ENCODE measurements at regions not wholly inside any gene's neighbourhood (a gene's known extent, or its start where the extent isn't known, plus 50 kb on each side); places are given as distances from the start of the nearest gene placed in this dataset.

DNA sequence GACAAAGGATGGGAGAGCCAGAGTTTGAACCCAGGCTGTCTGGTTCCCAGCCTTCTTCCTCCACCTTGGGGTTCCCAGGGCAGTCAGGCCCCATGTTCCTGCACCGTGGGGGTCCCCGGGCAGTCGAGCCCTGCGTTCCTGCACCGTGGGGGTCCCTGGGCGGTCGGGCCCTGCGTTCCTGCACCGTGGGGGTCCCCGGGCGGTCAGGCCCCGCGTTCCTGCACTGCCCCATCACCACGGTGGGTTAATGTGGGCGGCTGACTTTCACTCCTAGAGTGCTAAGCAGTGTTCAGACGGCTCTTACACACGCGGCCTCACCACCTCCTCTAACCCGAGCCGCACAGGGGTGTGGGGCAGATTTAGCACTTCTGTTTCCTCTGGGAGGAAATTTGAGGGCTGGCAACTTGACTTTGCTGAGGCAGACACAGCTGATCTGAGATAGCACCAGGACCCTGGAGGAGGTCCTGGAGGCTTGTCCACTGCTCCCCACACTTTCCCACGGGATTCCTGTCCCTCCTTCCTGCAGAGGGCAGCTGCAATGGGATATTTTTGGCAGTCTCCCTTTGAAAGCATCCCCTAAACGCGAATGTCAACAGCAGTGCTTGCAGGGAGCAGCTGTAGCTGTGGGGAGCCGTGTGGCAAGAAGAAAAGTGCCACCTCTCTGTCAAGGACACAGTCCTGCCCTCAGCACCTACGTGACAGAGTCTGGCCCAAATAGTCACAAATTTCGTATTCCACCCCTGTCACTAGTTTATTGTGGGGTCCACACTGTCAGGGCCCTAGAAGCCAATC lies 239.4 kb downstream of the TEX29 start:
- DNase-seq: no peak

DNA sequence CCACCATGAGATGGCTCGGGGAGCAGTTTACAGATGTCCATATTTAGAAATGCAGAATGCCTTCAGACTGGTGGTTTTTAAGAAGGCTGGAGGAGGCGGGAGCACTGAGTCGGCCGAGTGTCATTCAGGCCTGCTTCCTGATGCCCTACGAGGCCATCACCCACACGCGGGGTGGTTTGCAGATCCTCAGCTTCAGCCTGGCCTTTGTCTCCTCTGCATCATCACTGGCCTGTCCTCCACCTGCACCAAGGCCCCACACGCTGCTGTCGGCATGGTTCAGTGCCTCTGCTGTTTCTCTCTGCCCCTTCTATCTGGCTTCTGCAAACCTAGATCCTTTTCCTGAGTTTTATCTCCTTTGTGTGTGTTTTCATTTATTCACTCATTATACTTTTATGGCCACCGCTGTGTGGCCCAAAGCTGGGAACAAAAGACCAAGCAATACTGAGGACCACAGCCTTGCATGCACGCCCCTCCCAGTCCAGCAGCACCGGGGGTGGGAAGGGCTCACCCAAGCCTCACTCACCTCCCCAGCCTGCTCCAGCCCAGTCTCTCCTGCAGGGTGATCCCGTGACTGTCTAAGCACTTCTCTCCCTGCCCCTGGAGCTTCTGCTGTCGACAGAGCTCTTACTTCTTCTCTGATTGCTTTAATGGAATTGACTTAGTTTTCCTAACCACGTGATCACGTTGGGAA lies 240.8 kb downstream of the TEX29 start:
- no peak for DNase-seq

GRCh38 chr13:111562716-111563115 lies 242.3 kb downstream of the TEX29 start:
- peak; percentile 22 for DNase-seq

- DNase-seq: no peak
Observed at GRCh38 chr13:111564606-111565005, 244.2 kb downstream of the TEX29 start.

DNA sequence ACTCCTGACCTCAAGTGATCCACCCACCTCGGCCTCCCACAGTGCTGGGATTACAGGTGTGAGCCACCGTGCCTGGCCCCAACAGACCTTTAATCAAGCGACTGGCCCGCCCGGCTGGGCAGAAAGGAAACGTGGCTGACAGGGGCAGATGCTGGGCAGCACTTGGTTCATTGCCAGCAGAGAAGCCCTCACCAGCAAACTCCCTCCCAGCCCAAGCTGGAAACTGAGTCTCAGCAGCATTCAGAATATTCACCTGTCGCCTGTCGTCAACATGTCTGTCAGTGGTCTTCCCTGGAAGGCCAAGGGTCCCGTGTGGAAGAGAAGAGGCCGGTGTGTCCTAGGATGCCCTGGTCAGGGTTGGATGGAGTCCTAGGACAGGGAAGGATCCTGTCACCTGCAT lies 245.0 kb downstream of the TEX29 start:
- no peak for DNase-seq

DNA sequence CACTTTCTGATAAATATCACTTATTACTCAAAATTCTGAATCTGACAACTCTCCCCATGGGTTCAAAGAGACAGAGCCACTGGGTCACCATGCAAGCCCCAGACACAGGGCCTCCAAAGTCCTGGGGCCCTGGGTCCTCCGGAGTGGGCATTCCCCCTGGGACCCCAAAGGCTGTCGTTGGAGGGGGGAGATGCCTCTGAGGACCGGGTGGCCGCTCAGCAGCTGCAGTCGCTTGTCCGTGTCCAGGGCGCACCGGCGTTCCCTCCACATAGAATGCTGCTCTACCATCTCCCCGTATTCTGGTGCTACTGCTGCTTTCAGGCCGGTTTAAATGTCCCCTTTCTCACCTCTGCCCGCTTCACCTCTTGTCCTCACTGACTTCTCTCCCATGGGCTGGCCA lies 246.1 kb downstream of the TEX29 start:
- DNase-seq: no peak

DNA sequence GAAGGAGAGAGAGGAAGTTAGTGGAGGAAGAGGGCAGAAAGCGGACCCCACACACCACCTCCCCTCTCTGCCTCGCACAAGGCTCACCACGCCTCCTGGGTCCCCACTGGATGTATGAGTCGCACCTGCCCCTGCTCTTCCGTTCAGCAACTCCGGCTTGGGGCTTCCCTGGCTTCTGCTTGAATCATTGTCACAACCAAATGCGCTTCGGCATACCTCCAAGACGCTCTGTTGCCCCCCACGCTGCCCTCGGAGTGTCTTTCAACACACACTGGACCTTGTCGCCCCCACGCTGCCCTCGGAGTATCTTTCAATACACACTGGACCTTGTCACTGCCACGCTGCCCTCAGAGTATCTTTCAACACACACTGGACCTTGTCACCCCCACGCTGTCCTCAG lies 247.2 kb downstream of the TEX29 start:
- DNase-seq: no peak

DNA sequence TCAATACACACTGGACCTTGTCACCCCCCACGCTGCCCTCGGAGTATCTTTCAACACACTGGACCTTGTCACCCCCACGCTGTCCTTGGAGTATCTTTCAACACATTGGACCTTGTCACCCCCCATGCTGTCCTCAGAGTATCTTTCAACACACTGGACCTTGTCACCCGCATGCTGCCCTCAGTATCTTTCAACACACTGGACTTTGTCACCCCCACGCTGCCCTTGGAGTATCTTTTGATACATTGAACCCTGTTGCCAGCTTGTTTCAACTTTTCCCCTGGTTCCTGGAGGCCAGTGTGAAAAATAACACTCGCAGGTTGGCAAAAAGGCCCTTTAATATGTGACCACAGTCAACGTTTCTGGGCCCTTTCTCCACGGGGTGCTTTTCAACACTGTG lies 247.8 kb downstream of the TEX29 start:
- no peak for DNase-seq

- no peak for DNase-seq
Observed at GRCh38 chr13:111570911-111571310, 250.5 kb downstream of the TEX29 start.

DNA sequence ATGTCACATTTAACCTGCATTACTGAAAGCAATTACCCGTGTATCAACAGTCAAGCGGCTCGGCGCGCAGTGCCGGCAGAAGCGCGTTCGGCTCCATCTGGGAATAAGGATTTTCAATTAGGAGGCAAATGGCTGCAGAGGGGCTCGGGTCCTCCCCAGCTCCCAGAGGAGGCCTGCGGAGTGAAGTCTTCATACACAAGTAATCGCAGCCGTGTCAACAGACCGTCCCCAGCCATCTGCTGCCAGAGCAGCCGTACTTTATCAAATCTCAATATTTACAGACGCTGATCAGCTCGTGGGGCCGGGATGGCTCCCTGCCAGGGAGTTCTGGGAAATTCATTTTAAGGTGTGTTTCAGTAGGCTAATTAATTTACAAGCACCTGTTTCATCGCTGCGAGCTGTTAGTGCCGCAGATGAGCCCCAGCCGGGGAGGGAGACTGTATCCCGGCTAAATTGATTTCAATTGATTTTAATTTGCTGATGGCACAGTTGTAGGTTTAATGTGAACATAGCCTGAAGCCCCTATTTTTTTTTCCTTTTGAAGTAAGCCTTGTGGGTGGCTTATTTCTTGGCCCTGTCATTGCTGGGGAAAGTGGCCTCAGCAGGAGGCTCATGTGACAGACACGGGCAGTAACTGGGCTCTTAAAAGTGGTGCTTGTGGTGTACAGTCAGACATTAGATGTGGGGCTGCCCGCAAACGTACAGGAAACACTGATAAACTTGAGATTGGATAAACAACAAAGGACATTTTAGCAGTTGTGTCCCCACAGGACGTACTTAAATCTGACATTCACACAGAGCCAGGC lies 252.7 kb downstream of the TEX29 start:
- DNase-seq: no peak

DNA sequence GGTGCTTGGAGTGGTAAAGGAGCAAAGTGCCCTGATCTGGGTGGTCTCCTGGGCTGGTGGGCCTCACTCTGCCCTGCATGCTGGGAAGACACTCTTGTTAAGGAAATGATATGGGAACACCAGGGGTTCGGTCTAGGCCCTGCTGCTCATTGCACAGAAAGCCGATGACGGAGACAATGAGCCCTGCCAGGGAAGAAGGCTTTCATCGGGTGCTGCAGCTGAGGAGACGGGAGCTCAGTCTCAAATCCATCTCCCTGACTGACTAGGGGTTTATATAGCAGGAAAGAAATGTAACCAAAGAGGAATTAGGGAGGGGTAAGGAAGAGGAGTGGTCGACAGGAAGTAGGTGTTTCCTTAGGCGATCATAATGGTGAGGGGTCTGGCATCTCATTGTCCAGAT lies 253.4 kb downstream of the TEX29 start:
- DNase-seq: no peak

DNA sequence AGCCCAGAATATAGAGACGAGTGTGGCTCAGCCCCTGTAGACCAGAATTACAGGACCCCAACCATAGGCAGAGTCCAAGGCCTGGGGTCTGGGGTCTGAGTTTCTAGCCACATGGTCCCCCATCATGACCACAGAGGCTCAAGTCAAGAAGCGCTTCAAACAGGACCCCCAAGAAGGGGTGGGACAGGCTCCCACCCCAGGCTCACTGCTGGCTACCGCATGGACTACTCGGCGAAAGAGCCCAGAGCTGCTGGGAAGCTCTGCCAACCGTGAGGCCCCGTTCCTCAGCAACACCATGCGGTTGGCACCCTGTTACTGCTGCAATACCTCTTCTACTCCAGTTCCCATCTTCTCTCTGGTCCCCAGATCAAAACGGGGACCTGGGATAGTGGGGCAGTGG lies 254.8 kb downstream of the TEX29 start:
- no peak for DNase-seq

- DNase-seq: no peak
Observed at GRCh38 chr13:111575719-111576118, 255.3 kb downstream of the TEX29 start.

GRCh38 chr13:111577208-111577828 lies 256.9 kb downstream of the TEX29 start:
- no peak for DNase-seq

DNA sequence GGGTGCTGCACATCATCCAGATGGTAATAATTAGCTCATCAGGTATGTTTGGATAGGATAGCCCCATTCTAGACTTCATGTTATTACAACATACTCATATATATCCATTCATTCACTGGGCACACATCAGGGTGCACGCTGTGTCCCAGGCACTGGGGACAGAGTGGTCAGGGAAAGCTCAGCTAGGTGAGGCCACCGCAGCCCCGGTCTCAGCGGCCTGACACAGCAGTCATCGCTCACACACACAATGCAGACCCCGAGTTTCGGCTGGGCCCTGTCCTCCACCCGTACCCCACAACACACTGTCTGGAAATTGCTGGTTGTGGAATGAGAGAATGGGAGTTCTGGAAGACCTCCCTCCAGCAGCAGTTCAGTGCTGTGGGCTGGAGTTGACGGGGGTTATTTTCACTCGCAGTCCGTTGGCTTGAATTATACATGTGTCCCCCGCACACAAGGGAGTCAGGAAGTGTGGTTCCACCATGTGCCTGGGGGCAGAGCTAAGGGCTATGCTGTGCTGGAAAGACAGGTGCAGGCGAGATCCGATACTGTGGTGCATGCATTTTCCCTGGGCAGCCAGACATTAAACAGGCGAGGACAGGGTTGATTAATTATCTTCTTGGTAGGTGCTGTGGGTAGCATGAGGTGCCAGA lies 257.6 kb downstream of the TEX29 start:
- no peak for DNase-seq

DNA sequence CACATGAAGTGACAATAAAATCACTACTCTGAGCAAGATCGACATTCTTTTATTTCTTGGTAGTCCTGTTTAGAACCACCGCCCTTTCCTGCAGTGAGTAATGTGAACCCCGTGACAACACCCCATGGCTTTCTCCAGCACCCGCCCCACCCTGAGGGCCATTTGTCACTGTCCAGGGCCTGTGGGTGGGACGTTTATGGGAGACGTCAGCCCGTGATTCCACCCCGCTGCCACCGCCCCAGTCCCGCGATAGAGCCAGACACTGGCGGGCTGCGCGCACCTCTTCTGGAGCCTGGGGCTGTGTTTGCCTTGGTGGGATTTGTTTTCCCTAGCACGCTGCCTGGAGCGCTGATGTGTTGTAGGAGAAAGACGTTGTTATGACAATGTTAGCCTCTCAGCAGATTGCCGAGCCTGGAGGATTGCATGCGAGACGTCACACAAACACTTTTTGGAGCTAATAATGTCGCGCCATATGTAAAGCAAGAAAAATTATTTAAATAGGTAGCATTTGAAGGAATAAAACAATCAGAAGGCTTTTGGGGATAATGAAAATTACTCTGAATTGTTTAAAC lies 263.7 kb downstream of the TEX29 start:
- no peak for DNase-seq

GRCh38 chr13:111584870-111585269 lies 264.4 kb downstream of the TEX29 start:
- DNase-seq: no peak

DNA sequence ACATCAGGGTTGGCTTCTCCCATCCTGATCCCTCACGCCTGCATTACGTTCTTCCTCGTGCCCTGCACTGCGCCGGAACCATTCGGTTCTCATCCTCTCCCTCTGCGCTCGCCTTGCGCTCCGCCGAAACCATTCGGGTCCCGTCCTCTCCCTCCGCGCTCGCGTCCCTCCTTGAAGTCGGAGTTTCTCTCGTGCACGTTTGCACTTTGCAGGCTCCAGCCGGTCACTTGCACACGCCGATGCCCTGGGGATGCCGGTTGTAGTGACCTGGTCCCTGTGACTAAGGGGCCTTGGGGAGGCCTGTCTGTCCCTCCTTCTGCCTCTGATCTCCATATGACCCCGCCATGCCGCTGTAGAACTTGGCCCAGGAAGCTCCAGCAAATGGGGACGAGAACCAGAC lies 265.8 kb downstream of the TEX29 start:
- DNase-seq: no peak

- DNase-seq: no peak
Observed at GRCh38 chr13:111587249-111587648, 266.8 kb downstream of the TEX29 start.

- DNase-seq: no peak
Observed at GRCh38 chr13:111589321-111589720, 268.9 kb downstream of the TEX29 start.

GRCh38 chr13:111589992-111590391 lies 269.6 kb downstream of the TEX29 start:
- no peak for DNase-seq

DNA sequence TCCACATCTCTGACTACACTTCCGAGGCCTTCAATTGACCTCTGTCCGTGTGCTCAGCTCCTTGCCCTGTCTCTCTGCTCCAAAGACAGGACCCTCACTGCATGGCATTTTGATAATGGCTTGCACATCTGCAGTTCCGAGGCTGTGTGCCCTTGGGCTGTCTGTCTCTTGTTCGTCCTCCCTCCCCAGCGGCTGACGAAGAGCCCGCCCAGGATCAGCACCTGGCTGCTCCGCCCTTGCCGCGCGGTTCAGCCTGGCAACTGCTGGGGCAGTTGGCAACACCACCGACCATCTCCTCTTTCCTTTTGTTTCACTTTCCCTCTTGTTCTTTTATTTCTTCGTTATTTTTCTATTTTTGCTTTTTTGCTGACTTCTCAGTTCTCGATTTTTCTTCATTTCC lies 270.4 kb downstream of the TEX29 start:
- no peak for DNase-seq
